Adrenal gland (tissue), 5 donors: ENCODE measurements at regions not wholly inside any gene's neighbourhood (a gene's known extent, or its start where the extent isn't known, plus 50 kb on each side); places are given as distances from the start of the nearest gene placed in this dataset.

Source experiments
- POLR2A ChIP-seq, 2 donors: fragments of 450-650 bp; IDR thresholded peaks; one replicate each; pipeline ENCODE4 v1.6.1; 2017; ENCODE audit warnings: antibody characterized with exemption in 2 of 2, mild to moderate bottlenecking in 2 of 2, moderate library complexity in 1 of 2
- TF ChIP-seq, protein P1 (sequence below), 6 experiments: fragments of 450-650 bp in 4 of 6; fragments of 200-600 bp in 2 of 6; sonication (generic) in 1 of 6; IDR thresholded peaks; 1 replicate in 5 of 6; 2 replicates in 1 of 6; pipeline versions ENCODE4 v1.5.1 to v1.8.0; 2016 to 2021; ENCODE audit warnings: antibody characterized with exemption in 6 of 6, mild to moderate bottlenecking in 2 of 6, moderate library complexity in 1 of 6
- donor health status: DM: no; HTN: no; CAD: no.

DNA sequence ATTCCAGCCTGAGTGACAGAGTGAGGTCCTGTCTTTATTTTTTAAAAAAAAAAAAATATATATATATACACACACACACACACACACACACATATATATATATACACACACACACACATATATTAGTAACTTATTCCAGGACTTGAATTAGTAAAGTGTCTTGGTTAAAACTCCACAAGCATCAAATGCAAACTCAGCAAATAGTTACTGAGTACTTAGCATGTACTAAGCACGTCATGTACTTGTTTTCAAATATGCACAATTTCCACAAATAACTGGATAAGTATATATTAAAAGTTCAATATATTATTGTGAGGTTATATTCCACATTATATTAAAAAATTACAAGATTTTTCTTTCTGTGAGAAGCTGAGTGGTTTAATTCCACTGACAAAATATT lies 304.7 kb downstream of the ZEB2 start:
- TF ChIP-seq, protein P1, sequence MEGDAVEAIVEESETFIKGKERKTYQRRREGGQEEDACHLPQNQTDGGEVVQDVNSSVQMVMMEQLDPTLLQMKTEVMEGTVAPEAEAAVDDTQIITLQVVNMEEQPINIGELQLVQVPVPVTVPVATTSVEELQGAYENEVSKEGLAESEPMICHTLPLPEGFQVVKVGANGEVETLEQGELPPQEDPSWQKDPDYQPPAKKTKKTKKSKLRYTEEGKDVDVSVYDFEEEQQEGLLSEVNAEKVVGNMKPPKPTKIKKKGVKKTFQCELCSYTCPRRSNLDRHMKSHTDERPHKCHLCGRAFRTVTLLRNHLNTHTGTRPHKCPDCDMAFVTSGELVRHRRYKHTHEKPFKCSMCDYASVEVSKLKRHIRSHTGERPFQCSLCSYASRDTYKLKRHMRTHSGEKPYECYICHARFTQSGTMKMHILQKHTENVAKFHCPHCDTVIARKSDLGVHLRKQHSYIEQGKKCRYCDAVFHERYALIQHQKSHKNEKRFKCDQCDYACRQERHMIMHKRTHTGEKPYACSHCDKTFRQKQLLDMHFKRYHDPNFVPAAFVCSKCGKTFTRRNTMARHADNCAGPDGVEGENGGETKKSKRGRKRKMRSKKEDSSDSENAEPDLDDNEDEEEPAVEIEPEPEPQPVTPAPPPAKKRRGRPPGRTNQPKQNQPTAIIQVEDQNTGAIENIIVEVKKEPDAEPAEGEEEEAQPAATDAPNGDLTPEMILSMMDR (IDR thresholded peaks at IDR 0.05) = no peak
- TF ChIP-seq POLR2A (IDR thresholded peaks at IDR 0.05) = no peak
